Sigmoid colon (tissue), 6 donors: ENCODE measurements at regions not wholly inside any gene's neighbourhood (a gene's known extent, or its start where the extent isn't known, plus 50 kb on each side); places are given as distances from the start of the nearest gene placed in this dataset.

Experiments used
- DNase-seq: peaks from one replicate; pipeline ENCODE4 v3.0.0-alpha.2; 2019
- H3K27ac ChIP-seq, 4 donors: fragments of 200-600 bp; sonication (generic); one replicate each; pipeline ENCODE4 v1.5.1; 2016 to 2019; ENCODE audit warnings: mild to moderate bottlenecking in 1 of 4
- H3K27me3 ChIP-seq, 3 donors: fragments of 200-600 bp; sonication (generic); one replicate each; pipeline ENCODE4 v1.5.1; 2019; ENCODE audit warnings: mild to moderate bottlenecking in 1 of 3
- H3K36me3 ChIP-seq, 4 donors: fragments of 200-600 bp; sonication (generic); one replicate each; pipeline ENCODE4 v1.5.1; 2016 to 2019
- H3K4me1 ChIP-seq, 4 donors: fragments of 200-600 bp; sonication (generic); one replicate each; pipeline ENCODE4 v1.5.1; 2017 to 2019
- H3K4me3 ChIP-seq, 4 donors: fragments of 200-600 bp; sonication (generic); one replicate each; pipeline ENCODE4 v1.5.1; 2017 to 2019; ENCODE audit warnings: mild to moderate bottlenecking in 2 of 4, moderate library complexity in 1 of 4
- H3K9me3 ChIP-seq, 4 donors: fragments of 200-600 bp in 3 of 4; sonication (generic) in 3 of 4; one replicate each; pipeline versions ENCODE4 v1.5.1 to v1.6.1; 2013 to 2019
- EP300 ChIP-seq, 4 donors: sonication (generic); formaldehyde crosslinking; IDR thresholded peaks; one replicate each; pipeline ENCODE4 v1.6.1; 2017; ENCODE audit warnings: antibody characterized with exemption in 4 of 4
- POLR2A ChIP-seq, 2 donors: fragments of 450-650 bp; IDR thresholded peaks; one replicate each; pipeline ENCODE4 v1.6.1; 2016; ENCODE audit warnings: antibody characterized with exemption in 2 of 2, mild to moderate bottlenecking in 2 of 2, moderate library complexity in 2 of 2
- POLR2AphosphoS5 ChIP-seq, 4 donors: sonication (generic); formaldehyde crosslinking; IDR thresholded peaks; one replicate each; pipeline ENCODE4 v1.6.1; 2017; ENCODE audit warnings: antibody characterized with exemption in 4 of 4
- WGBS, 2 donors: extraction: QIAGEN DNeasy Blood & Tissue Kit; methylation state at CpG; one replicate each; pipeline ENCODE4 v1.1.7; 2013; 5-methylcytosine and 5-hydroxymethylcytosine counted together
- intact Hi-C: fragments of 100-400 bp; cut with DNase I; formaldehyde crosslinking; loops from one replicate; pipeline ENCODE4 v1.15.1; 2023
- TF ChIP-seq, protein P1 (sequence below), 4 experiments: fragments of 450-650 bp in 3 of 4; fragments of 200-600 bp in 1 of 4; IDR thresholded peaks; one replicate each; pipeline ENCODE4 v1.5.1; 2016 to 2019; ENCODE audit warnings: antibody characterized with exemption in 4 of 4, mild to moderate bottlenecking in 3 of 4, moderate library complexity in 2 of 4
- donor health status: healthy with polysubstance abuse.
- donor health status: healthy.

DNA sequence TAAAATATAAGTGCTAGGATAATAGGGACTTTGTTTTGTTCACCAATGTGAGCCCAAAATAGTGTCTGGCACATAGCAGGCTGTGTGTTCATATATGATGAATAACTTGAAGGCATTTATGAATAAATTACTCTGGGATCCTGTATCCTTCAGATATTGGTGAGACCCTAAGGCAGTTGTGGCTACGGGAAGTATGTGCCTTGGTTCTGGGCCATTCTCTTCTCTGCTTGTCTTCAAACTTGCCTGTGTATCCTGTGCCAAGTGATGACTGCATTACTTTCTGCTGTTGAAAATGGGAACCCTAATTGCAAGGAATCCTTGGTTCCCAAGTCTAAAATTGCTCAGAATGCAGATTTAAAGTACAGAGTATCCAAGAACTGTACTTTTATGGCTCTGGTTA lies 67.6 kb upstream of the KTN1 start:
- WGBS, 2 donors: 82 to 94% methylated on average over 1 of the region's 1 CpG
- no peaks in the 10 kb centered on the region for H3K9me3 ChIP-seq
- TF ChIP-seq EP300 (IDR thresholded peaks at IDR 0.05): no peak
- TF ChIP-seq POLR2A (IDR thresholded peaks at IDR 0.05): no peak
- TF ChIP-seq POLR2AphosphoS5 (IDR thresholded peaks at IDR 0.05): no peak
- TF ChIP-seq, protein P1, sequence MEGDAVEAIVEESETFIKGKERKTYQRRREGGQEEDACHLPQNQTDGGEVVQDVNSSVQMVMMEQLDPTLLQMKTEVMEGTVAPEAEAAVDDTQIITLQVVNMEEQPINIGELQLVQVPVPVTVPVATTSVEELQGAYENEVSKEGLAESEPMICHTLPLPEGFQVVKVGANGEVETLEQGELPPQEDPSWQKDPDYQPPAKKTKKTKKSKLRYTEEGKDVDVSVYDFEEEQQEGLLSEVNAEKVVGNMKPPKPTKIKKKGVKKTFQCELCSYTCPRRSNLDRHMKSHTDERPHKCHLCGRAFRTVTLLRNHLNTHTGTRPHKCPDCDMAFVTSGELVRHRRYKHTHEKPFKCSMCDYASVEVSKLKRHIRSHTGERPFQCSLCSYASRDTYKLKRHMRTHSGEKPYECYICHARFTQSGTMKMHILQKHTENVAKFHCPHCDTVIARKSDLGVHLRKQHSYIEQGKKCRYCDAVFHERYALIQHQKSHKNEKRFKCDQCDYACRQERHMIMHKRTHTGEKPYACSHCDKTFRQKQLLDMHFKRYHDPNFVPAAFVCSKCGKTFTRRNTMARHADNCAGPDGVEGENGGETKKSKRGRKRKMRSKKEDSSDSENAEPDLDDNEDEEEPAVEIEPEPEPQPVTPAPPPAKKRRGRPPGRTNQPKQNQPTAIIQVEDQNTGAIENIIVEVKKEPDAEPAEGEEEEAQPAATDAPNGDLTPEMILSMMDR (IDR thresholded peaks at IDR 0.05): no peak
- no peak overlapping the region for H3K4me3 ChIP-seq
- peaks cover 0 to 25% (median 10%) of the 10 kb centered on the region in 4 donors for H3K4me1 ChIP-seq
- no peaks in the 10 kb centered on the region for H3K27me3 ChIP-seq
- intact Hi-C loops: no loop called here
- no peak for DNase-seq
- H3K36me3 ChIP-seq: no peaks in the 10 kb centered on the region
- H3K27ac ChIP-seq: no peak overlapping the region

- H3K27ac ChIP-seq: no peak overlapping the region
- no peak for DNase-seq
- peaks cover 0 to 25% (median 10%) of the 10 kb centered on the region in 4 donors for H3K4me1 ChIP-seq
- H3K9me3 ChIP-seq: no peaks in the 10 kb centered on the region
- H3K4me3 ChIP-seq: no peak overlapping the region
- TF ChIP-seq POLR2A (IDR thresholded peaks at IDR 0.05) (no peak), POLR2AphosphoS5 (IDR thresholded peaks at IDR 0.05) (no peak), EP300 (IDR thresholded peaks at IDR 0.05) (no peak)
- TF ChIP-seq, protein P1 (IDR thresholded peaks at IDR 0.05): no peak
- intact Hi-C loops: no loop called here
- no peaks in the 10 kb centered on the region for H3K36me3 ChIP-seq
- no peaks in the 10 kb centered on the region for H3K27me3 ChIP-seq
- WGBS, 2 donors: 83 to 97% methylated on average over 10 of the region's 10 CpGs
Observed at GRCh38 chr14:55513491-55513890, 66.5 kb upstream of the KTN1 start.

DNA sequence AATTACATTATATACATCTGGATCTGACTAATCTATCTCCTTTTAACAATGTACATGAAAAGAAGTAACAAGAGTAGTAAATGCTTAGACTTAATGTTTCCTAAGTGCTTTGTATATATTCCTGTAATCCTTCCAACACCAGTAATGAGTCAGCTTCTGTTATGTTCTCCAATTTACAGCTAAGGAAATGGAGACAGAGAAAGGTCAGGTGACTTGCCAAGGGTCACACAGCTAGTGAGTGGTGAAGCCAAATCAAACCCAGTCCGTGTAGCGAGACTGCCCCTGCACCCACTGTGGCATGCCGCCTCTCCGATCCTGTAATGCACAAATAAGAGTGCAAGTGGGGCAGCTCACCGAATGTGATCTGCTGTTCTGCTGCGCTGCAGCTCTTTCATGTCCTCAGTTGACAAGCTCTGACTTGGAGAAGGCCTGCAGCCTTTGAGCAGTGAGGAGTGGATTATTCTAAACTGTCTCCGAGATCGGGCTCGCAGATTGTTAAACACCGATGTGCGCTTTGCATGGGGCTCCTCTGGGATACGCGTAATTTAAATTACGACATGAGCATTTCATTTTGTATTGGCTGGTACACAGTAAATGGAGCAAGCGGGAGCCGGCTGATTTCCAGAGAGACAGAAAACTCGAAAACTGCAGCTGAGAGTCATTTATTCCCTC lies 65.1 kb upstream of the KTN1 start:
- TF ChIP-seq POLR2AphosphoS5 (IDR thresholded peaks at IDR 0.05) (peak in 1 of 4 donors; percentile 19), POLR2A (IDR thresholded peaks at IDR 0.05) (no peak), EP300 (IDR thresholded peaks at IDR 0.05) (no peak)
- no peaks in the 10 kb centered on the region for H3K36me3 ChIP-seq
- intact Hi-C loops: no loop called here
- 80 to 88% methylated on average over 17 of the region's 17 CpGs for WGBS, 2 donors
- H3K27me3 ChIP-seq: no peaks in the 10 kb centered on the region
- H3K9me3 ChIP-seq: no peaks in the 10 kb centered on the region
- peak overlapping the region in 3 of 4 donors; percentile 10 to 57 (median 50) for H3K27ac ChIP-seq
- H3K4me1 ChIP-seq: peaks cover 0 to 25% (median 10%) of the 10 kb centered on the region in 4 donors
- no peak for DNase-seq
- H3K4me3 ChIP-seq: peak overlapping the region in 3 of 4 donors; percentile 4 to 29 (median 25)

- no peaks in the 10 kb centered on the region for H3K9me3 ChIP-seq
- 84 to 96% methylated on average over 4 of the region's 4 CpGs for WGBS, 2 donors
- no peaks in the 10 kb centered on the region for H3K27me3 ChIP-seq
- peaks cover 0 to 25% (median 10%) of the 10 kb centered on the region in 4 donors for H3K4me1 ChIP-seq
- H3K27ac ChIP-seq: no peak overlapping the region
- H3K36me3 ChIP-seq: no peaks in the 10 kb centered on the region
- TF ChIP-seq EP300 (IDR thresholded peaks at IDR 0.05) (no peak), POLR2A (IDR thresholded peaks at IDR 0.05) (no peak), POLR2AphosphoS5 (IDR thresholded peaks at IDR 0.05) (no peak)
- TF ChIP-seq, protein P1 (IDR thresholded peaks at IDR 0.05): no peak
- no peak for DNase-seq
- no peak overlapping the region for H3K4me3 ChIP-seq
- intact Hi-C loops: no loop called here
Observed at GRCh38 chr14:55516776-55517175, 63.2 kb upstream of the KTN1 start.

- H3K27me3 ChIP-seq: no peaks in the 10 kb centered on the region
- TF ChIP-seq, protein P1 (IDR thresholded peaks at IDR 0.05): no peak
- no peak for TF ChIP-seq POLR2A (IDR thresholded peaks at IDR 0.05)
- no peak for TF ChIP-seq EP300 (IDR thresholded peaks at IDR 0.05)
- TF ChIP-seq POLR2AphosphoS5 (IDR thresholded peaks at IDR 0.05): no peak
- H3K27ac ChIP-seq: no peak overlapping the region
- H3K36me3 ChIP-seq: no peaks in the 10 kb centered on the region
- intact Hi-C loops: no loop called here
- no peaks in the 10 kb centered on the region for H3K9me3 ChIP-seq
- H3K4me3 ChIP-seq: no peak overlapping the region
- H3K4me1 ChIP-seq: peaks cover 0 to 16% (median 10%) of the 10 kb centered on the region in 4 donors
- DNase-seq: no peak
Observed at GRCh38 chr14:55518391-55518790, 61.6 kb upstream of the KTN1 start.
